SH-SY5Y (cell line): ENCODE measurements at regions not wholly inside any gene's neighbourhood (a gene's known extent, or its start where the extent isn't known, plus 50 kb on each side); places are given as distances from the start of the nearest gene placed in this dataset.

Experiments used
- GATA2 ChIP-seq: IDR thresholded peaks from 2 replicates; pipeline ENCODE4 v1.6.1; 2011; ENCODE audit warnings: mild to moderate bottlenecking, low read depth, low read length
- GATA3 ChIP-seq: IDR thresholded peaks from 2 replicates; pipeline ENCODE4 v1.6.1; 2011; ENCODE audit warnings: low read depth, mild to moderate bottlenecking, low read length, moderate library complexity

GRCh38 chr7:88635149-88635548 lies 124.4 kb upstream of the ZNF804B start:
- no peak for TF ChIP-seq GATA2
- no peak for TF ChIP-seq GATA3
